ENCODE measurements at regions not wholly inside any gene's neighbourhood (a gene's known extent, or its start where the extent isn't known, plus 50 kb on each side); places are given as distances from the start of the nearest gene placed in this dataset.

DNA sequence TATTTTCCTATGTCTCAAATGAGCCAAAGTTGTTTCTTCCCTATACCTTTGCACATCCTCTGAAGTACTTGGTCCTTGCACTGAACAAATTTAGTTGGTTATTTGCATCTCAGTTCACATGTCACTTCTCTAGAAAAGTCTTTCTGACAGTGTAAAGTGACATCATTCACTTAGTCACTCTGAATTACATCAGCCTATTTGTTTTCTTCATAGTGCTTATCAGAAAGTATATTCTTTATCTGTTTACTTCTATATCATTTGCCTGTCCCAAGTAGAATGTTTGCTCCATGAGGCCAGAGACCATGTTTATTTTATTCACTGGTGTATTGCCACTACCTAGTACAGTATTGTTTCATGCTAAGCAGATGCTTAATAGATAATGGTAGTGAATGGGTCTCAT lies 173.7 kb downstream of the HNMT start:
- no peak for DNase-seq (ENCODE audit: low read depth)
- TF ChIP-seq, protein P1, sequence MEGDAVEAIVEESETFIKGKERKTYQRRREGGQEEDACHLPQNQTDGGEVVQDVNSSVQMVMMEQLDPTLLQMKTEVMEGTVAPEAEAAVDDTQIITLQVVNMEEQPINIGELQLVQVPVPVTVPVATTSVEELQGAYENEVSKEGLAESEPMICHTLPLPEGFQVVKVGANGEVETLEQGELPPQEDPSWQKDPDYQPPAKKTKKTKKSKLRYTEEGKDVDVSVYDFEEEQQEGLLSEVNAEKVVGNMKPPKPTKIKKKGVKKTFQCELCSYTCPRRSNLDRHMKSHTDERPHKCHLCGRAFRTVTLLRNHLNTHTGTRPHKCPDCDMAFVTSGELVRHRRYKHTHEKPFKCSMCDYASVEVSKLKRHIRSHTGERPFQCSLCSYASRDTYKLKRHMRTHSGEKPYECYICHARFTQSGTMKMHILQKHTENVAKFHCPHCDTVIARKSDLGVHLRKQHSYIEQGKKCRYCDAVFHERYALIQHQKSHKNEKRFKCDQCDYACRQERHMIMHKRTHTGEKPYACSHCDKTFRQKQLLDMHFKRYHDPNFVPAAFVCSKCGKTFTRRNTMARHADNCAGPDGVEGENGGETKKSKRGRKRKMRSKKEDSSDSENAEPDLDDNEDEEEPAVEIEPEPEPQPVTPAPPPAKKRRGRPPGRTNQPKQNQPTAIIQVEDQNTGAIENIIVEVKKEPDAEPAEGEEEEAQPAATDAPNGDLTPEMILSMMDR (conservative IDR thresholded peaks at IDR 0.05; ENCODE audit: low read depth, low read length), result no peak
- no peak overlapping the region for H3K4me3 ChIP-seq (ENCODE audit: low read depth, low read length)

DNA sequence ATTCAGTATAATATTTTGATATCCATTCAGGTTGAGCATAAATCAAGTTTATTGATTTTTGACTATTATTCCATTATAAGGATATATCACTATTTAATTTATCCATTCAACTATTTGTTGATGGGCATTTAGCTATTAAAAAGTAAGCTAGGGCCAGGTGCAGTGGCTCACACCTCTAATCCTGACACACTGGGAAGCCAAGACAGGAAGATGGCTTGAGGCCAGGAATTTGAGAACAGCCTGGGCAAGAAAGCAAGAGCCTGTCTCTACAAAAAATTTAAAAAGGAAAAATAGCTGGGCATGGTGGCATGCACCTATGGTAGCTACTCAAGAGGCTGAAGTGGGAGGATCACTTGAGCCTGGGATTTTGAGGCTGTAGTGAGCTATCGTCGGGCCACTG lies 183.5 kb downstream of the HNMT start:
- DNase-seq (ENCODE audit: low read depth), result no peak
- H3K4me3 ChIP-seq (ENCODE audit: low read depth, low read length), result no peak overlapping the region
- TF ChIP-seq, protein P1 (conservative IDR thresholded peaks at IDR 0.05; ENCODE audit: low read depth, low read length), result no peak

DNA sequence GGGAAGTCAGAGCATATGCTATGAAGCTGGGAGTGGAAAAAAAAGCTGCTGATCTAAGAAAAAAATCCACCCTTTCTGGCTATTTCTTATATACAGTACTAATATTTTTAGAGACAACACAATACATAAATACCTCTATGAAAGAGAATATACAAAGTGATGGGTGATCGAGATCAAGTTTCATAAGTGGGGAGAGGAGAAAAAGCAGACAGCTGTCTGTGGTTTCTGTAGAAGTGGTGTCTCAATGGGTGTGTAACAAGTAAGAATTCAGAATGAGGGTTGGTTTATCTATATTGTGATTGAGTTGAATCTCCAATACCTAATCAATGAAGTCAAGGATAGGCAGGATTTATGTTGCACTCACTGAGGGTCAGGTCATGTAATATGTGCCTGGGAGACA lies 191.0 kb downstream of the HNMT start:
- TF ChIP-seq, protein P1 (conservative IDR thresholded peaks at IDR 0.05; ENCODE audit: low read depth, low read length), result no peak
- no peak overlapping the region for H3K4me3 ChIP-seq (ENCODE audit: low read depth, low read length)
- DNase-seq (ENCODE audit: low read depth), result no peak

DNA sequence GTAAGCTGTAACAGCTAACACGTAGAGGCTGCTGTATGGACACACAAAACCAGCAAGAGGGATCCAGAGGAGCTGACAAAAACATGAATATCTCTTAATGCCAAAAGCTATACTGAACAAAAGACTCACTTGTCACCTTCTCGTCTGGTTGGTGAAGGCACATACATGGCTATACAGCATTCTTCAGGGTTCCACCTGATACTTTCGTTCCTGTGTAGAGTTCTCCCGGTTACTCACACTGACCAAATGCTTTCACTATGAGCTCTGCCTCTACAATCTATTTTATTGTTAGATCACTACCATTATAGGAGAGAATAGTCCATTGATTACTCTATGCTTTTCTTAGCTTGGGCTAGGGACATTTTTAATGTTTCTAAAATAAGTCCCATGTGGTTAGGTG lies 193.1 kb downstream of the HNMT start:
- no peak for DNase-seq (ENCODE audit: low read depth)
- TF ChIP-seq, protein P1 (conservative IDR thresholded peaks at IDR 0.05; ENCODE audit: low read depth, low read length), result no peak
- H3K4me3 ChIP-seq (ENCODE audit: low read depth, low read length), result no peak overlapping the region

DNA sequence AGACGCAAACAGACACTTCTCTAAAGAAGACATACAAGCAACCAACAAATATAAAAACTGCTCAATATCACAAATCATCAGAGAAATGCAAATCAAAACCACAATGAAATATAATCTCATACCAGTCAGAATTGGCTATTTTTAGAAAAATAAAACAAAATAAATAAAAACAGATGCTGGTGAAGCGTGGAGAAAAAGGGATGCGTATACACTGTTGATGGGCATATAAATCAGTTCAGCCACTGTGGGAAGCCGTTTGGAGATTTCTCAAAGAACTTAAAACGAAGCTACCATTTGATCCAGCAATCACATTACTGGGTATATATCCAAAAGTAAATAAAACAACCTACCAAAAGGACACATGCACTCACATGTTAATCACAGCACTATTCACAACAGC lies 206.2 kb downstream of the HNMT start:
- H3K4me3 ChIP-seq (ENCODE audit: low read depth, low read length), result no peak overlapping the region
- no peak for DNase-seq (ENCODE audit: low read depth)
- TF ChIP-seq, protein P1 (conservative IDR thresholded peaks at IDR 0.05; ENCODE audit: low read depth, low read length), result no peak

DNA sequence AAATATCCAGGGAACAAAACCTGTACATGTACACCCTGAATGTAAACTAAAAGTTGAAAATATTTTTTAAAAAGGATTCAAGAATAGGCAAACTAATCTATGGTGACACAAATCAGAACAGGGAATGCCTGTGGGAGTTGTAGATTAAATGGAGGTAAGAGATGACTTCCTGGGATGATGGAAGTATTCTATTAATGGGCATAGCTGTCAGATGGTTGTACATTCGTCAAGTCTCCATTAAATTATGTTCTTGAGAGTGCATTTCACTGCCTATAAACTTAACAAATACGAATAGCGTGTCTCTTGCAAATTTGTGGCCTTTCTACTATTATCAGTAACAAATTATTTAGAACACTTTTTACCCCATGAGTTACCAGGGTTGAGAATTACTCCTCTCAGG lies 207.0 kb downstream of the HNMT start:
- DNase-seq (ENCODE audit: low read depth), result no peak
- TF ChIP-seq, protein P1 (conservative IDR thresholded peaks at IDR 0.05; ENCODE audit: low read depth, low read length), result no peak
- no peak overlapping the region for H3K4me3 ChIP-seq (ENCODE audit: low read depth, low read length)

DNA sequence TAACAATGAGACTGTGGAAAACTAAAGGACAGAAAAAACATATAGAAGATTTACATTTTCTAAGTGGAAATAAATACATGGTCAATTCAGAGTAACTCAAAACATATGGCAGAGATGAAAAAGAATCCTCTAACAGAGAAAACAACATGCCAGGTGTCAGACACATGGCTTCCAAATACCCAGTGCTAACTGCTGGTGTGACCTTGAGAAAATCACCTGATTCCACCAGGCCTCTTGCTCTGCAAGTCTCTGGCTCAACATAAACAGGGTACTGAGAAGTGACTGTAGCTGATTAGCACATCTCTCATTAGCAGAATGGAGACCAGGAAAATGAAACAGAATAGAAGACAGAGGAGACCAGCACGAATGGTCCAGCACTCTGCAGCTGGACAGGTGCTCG lies 210.8 kb downstream of the HNMT start:
- TF ChIP-seq, protein P1 (conservative IDR thresholded peaks at IDR 0.05; ENCODE audit: low read depth, low read length), result no peak
- DNase-seq (ENCODE audit: low read depth), result no peak
- no peak overlapping the region for H3K4me3 ChIP-seq (ENCODE audit: low read depth, low read length)

Measured in epithelial cell of proximal tubule (primary cell).